Renal pelvis (tissue), 1 donor: ENCODE measurements at regions not wholly inside any gene's neighbourhood (a gene's known extent, or its start where the extent isn't known, plus 50 kb on each side); places are given as distances from the start of the nearest gene placed in this dataset.

Experiments
- DNase-seq: peaks from one replicate; pipeline ENCODE4 v3.0.0-alpha.2; 2013

GRCh38 chr12:4858386-4858785 lies 51.3 kb upstream of the KCNA1 start:
- no peak for DNase-seq

- DNase-seq: no peak
These were observed 50.1 kb upstream of the KCNA1 start for GRCh38 chr12:4859478-4860210.
